Liver (tissue), 3 donors: ENCODE measurements at regions not wholly inside any gene's neighbourhood (a gene's known extent, or its start where the extent isn't known, plus 50 kb on each side); places are given as distances from the start of the nearest gene placed in this dataset.

Source experiments
- GABPA ChIP-seq, 2 donors: IDR thresholded peaks in 1 of 2; conservative IDR thresholded peaks in 1 of 2; 2 replicates each; pipeline ENCODE4 v1.6.1; 2016; ENCODE audit warnings: antibody characterized with exemption in 2 of 2, mild to moderate bottlenecking in 1 of 2, moderate library complexity in 1 of 2
- JUND ChIP-seq, 2 donors: IDR thresholded peaks; 2 replicates each; pipeline ENCODE4 v1.6.1; 2016; ENCODE audit warnings: antibody characterized with exemption in 2 of 2
- SP1 ChIP-seq: IDR thresholded peaks from 2 replicates; pipeline ENCODE4 v1.6.1; 2018; ENCODE audit warnings: antibody characterized with exemption, mild to moderate bottlenecking
- TF ChIP-seq, protein P1 (sequence below): IDR thresholded peaks from 2 replicates; pipeline ENCODE4 v1.6.1; 2016; ENCODE audit warnings: antibody characterized with exemption
- TF ChIP-seq, protein P2 (sequence below): fragments of 150-350 bp; IDR thresholded peaks from 2 replicates; pipeline ENCODE4 v1.5.1; 2017; ENCODE audit warnings: improper control_type of control experiment, low read depth, low read length; ENCODE audit not compliant: missing input control
- TF ChIP-seq, protein P3 (sequence below): IDR thresholded peaks from 2 replicates; pipeline ENCODE4 v1.6.1; 2016; ENCODE audit warnings: antibody characterized with exemption
- TF ChIP-seq, protein P4 (sequence below): IDR thresholded peaks from 2 replicates; pipeline ENCODE4 v1.6.1; 2016; ENCODE audit warnings: antibody characterized with exemption, mild to moderate bottlenecking
- TF ChIP-seq, protein P5 (sequence below): IDR thresholded peaks from 2 replicates; pipeline ENCODE4 v1.6.1; 2016; ENCODE audit warnings: antibody characterized with exemption
- donor health status: healthy.
- donor health status: healthy.

DNA sequence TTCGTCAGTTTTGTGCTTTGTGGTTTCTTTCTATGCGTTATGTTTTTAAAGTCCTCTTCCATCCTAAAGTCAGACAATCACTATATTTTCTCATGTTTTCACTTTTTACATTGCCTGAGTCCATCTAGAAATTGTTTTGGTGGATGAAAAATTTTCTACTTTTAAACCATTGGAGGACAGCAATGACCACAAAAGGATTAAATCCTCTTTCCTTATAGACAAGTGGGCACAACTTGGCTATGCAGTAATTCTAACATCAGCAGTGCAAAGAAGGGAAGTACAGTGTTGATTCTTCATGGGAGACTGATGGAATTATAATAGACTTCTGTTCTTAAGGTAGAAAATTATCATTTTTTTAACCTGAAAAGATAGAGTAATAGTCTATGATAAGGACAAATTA is 75.5 kb downstream of the PALM2AKAP2 start:
- no peak for TF ChIP-seq GABPA (IDR thresholded peaks at IDR 0.05 in 1 of 2, conservative IDR thresholded peaks at IDR 0.05 in 1 of 2)
- TF ChIP-seq, protein P1, sequence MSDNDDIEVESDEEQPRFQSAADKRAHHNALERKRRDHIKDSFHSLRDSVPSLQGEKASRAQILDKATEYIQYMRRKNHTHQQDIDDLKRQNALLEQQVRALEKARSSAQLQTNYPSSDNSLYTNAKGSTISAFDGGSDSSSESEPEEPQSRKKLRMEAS = no peak
- no peak for TF ChIP-seq JUND (IDR thresholded peaks at IDR 0.05)
- TF ChIP-seq, protein P2, sequence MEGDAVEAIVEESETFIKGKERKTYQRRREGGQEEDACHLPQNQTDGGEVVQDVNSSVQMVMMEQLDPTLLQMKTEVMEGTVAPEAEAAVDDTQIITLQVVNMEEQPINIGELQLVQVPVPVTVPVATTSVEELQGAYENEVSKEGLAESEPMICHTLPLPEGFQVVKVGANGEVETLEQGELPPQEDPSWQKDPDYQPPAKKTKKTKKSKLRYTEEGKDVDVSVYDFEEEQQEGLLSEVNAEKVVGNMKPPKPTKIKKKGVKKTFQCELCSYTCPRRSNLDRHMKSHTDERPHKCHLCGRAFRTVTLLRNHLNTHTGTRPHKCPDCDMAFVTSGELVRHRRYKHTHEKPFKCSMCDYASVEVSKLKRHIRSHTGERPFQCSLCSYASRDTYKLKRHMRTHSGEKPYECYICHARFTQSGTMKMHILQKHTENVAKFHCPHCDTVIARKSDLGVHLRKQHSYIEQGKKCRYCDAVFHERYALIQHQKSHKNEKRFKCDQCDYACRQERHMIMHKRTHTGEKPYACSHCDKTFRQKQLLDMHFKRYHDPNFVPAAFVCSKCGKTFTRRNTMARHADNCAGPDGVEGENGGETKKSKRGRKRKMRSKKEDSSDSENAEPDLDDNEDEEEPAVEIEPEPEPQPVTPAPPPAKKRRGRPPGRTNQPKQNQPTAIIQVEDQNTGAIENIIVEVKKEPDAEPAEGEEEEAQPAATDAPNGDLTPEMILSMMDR = no peak
- TF ChIP-seq, protein P3, sequence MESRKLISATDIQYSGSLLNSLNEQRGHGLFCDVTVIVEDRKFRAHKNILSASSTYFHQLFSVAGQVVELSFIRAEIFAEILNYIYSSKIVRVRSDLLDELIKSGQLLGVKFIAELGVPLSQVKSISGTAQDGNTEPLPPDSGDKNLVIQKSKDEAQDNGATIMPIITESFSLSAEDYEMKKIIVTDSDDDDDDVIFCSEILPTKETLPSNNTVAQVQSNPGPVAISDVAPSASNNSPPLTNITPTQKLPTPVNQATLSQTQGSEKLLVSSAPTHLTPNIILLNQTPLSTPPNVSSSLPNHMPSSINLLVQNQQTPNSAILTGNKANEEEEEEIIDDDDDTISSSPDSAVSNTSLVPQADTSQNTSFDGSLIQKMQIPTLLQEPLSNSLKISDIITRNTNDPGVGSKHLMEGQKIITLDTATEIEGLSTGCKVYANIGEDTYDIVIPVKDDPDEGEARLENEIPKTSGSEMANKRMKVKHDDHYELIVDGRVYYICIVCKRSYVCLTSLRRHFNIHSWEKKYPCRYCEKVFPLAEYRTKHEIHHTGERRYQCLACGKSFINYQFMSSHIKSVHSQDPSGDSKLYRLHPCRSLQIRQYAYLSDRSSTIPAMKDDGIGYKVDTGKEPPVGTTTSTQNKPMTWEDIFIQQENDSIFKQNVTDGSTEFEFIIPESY = no peak
- TF ChIP-seq, protein P4, sequence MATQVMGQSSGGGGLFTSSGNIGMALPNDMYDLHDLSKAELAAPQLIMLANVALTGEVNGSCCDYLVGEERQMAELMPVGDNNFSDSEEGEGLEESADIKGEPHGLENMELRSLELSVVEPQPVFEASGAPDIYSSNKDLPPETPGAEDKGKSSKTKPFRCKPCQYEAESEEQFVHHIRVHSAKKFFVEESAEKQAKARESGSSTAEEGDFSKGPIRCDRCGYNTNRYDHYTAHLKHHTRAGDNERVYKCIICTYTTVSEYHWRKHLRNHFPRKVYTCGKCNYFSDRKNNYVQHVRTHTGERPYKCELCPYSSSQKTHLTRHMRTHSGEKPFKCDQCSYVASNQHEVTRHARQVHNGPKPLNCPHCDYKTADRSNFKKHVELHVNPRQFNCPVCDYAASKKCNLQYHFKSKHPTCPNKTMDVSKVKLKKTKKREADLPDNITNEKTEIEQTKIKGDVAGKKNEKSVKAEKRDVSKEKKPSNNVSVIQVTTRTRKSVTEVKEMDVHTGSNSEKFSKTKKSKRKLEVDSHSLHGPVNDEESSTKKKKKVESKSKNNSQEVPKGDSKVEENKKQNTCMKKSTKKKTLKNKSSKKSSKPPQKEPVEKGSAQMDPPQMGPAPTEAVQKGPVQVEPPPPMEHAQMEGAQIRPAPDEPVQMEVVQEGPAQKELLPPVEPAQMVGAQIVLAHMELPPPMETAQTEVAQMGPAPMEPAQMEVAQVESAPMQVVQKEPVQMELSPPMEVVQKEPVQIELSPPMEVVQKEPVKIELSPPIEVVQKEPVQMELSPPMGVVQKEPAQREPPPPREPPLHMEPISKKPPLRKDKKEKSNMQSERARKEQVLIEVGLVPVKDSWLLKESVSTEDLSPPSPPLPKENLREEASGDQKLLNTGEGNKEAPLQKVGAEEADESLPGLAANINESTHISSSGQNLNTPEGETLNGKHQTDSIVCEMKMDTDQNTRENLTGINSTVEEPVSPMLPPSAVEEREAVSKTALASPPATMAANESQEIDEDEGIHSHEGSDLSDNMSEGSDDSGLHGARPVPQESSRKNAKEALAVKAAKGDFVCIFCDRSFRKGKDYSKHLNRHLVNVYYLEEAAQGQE = no peak
- TF ChIP-seq, protein P5, sequence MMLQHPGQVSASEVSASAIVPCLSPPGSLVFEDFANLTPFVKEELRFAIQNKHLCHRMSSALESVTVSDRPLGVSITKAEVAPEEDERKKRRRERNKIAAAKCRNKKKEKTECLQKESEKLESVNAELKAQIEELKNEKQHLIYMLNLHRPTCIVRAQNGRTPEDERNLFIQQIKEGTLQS = no peak
- TF ChIP-seq SP1 = no peak
